Fibroblast of villous mesenchyme (primary cell): ENCODE measurements at regions not wholly inside any gene's neighbourhood (a gene's known extent, or its start where the extent isn't known, plus 50 kb on each side); places are given as distances from the start of the nearest gene placed in this dataset.

Source experiments
- DNase-seq: peaks from one replicate; pipeline ENCODE4 v3.0.0-alpha.2; 2010; ENCODE audit warnings: low read depth
- H3K4me3 ChIP-seq: 2 replicates; pipeline ENCODE4 v1.5.1; 2011; ENCODE audit warnings: low read depth, mild to moderate bottlenecking, low read length
- TF ChIP-seq, protein P1 (sequence below): IDR thresholded peaks from 2 replicates; pipeline ENCODE4 v1.5.1; 2012; ENCODE audit warnings: low read depth, mild to moderate bottlenecking, low read length; ENCODE audit not compliant: insufficient read depth

DNA sequence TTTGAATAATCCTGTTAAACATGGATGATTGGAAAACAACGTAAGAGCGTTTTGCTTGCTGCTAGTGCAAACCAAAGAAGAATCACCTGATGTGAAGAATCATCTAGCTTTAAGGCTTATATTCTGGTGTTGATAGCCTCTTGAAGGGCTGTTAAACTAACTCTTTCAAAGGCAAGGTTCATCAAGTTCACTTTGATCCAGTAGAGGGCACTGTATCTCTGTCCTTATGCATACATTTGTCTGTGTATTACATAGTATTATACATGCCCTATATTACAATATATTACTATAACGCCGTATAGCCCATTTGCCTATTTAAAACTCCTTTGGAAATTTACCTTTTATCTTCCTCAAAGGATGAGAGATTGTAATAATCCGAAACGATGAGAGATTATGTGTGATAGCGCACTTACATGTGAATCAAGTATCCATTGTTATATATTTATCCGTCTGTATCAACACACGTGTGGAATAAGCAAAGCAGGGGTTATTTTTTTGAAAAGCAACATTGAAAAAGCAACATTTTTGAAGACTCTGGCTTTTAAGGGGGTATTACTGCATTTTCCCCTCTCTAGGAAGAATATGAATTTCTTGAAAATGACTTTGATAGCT lies 50.8 kb upstream of the NRN1 start:
- H3K4me3 ChIP-seq = no peak overlapping the region
- TF ChIP-seq, protein P1, sequence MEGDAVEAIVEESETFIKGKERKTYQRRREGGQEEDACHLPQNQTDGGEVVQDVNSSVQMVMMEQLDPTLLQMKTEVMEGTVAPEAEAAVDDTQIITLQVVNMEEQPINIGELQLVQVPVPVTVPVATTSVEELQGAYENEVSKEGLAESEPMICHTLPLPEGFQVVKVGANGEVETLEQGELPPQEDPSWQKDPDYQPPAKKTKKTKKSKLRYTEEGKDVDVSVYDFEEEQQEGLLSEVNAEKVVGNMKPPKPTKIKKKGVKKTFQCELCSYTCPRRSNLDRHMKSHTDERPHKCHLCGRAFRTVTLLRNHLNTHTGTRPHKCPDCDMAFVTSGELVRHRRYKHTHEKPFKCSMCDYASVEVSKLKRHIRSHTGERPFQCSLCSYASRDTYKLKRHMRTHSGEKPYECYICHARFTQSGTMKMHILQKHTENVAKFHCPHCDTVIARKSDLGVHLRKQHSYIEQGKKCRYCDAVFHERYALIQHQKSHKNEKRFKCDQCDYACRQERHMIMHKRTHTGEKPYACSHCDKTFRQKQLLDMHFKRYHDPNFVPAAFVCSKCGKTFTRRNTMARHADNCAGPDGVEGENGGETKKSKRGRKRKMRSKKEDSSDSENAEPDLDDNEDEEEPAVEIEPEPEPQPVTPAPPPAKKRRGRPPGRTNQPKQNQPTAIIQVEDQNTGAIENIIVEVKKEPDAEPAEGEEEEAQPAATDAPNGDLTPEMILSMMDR = peak; percentile 40
- peak; percentile 27 for DNase-seq
